Psoas muscle (tissue), 7 donors: ENCODE measurements at regions not wholly inside any gene's neighbourhood (a gene's known extent, or its start where the extent isn't known, plus 50 kb on each side); places are given as distances from the start of the nearest gene placed in this dataset.

ENCODE experiments used
- ATAC-seq, 4 donors: fragments of 200-7000 bp; cut with Tn5 transposase; one replicate each; pipeline ENCODE4 v1.9.1; 2020; ENCODE audit warnings: moderate library complexity in 3 of 4, mild to moderate bottlenecking in 2 of 4
- DNase-seq, 2 donors: peaks; one replicate each; pipeline ENCODE4 v3.0.0-alpha.2; 2020
- H3K27ac ChIP-seq: fragments of 200-600 bp; one replicate; pipeline ENCODE4 v1.8.0; 2022
- H3K27me3 ChIP-seq, 3 donors: fragments of 200-600 bp in 1 of 3; one replicate each; pipeline versions ENCODE4 v1.6.1 to v1.8.0; 2013 to 2022; ENCODE audit warnings: low read length in 2 of 3, mild to moderate bottlenecking in 2 of 3, moderate library complexity in 1 of 3; ENCODE audit not compliant: insufficient read depth in 3 of 3
- H3K36me3 ChIP-seq, 2 donors: fragments of 200-600 bp in 1 of 2; one replicate each; pipeline versions ENCODE4 v1.6.1 to v1.8.0; 2013 to 2022; ENCODE audit warnings: low read depth in 1 of 2, mild to moderate bottlenecking in 1 of 2, moderate library complexity in 1 of 2; ENCODE audit not compliant: insufficient read depth in 1 of 2
- H3K4me1 ChIP-seq: fragments of 200-600 bp; one replicate; pipeline ENCODE4 v1.8.0; 2022
- H3K4me3 ChIP-seq: fragments of 200-600 bp; one replicate; pipeline ENCODE4 v1.8.0; 2022; ENCODE audit warnings: mild to moderate bottlenecking
- H3K9me3 ChIP-seq: fragments of 200-600 bp; one replicate; pipeline ENCODE4 v1.8.0; 2022
- CTCF ChIP-seq: fragments of 200-600 bp; IDR thresholded peaks from one replicate; pipeline ENCODE4 v1.8.0; 2022; ENCODE audit warnings: antibody characterized with exemption
- WGBS, 3 donors: extraction: QIAGEN DNeasy Blood & Tissue Kit; methylation state at CpG; one replicate each; pipeline versions ENCODE4 v1.1.6 to v1.1.7; 2013; 5-methylcytosine and 5-hydroxymethylcytosine counted together
- intact Hi-C, 2 donors: fragments of 100-400 bp; cut with DNase I; formaldehyde crosslinking; loops; one replicate each; pipeline versions ENCODE4 v1.11.0 to v1.14.2; 2022
- donor health status: healthy with polysubstance abuse.
- donor health status: DM: no; HTN: no; CAD: no; lungs with moderate emphysema.
- donor health status: Bipolar disorder and iron deficiency.
- donor health status: healthy.
- donor health status: DM: yes; HTN: yes; CAD: no.
- donor health status: DM: no; HTN: no; CAD: no.
- donor health status: DM: yes; HTN: yes; CAD: no.

- ATAC-seq (no peak), DNase-seq (no peak)
- Histone ChIP-seq H3K27me3 (no peaks in the 10 kb centered on the region), H3K27ac (no peak overlapping the region), H3K4me3 (no peak overlapping the region), H3K4me1 (no peaks in the 10 kb centered on the region), H3K36me3 (no peaks in the 10 kb centered on the region), H3K9me3 (no peaks in the 10 kb centered on the region)
- 71 to 83% (median 74%) methylated on average over 4 of the region's 4 CpGs for WGBS, 3 donors
- intact Hi-C loops = no loop called here
- TF ChIP-seq CTCF = no peak
Measured at GRCh38 chr13:74641586-74641985, 507.4 kb upstream of the KLF12 start.

GRCh38 chr13:74633734-74634133 lies 499.5 kb upstream of the KLF12 start:
- Histone ChIP-seq H3K36me3 (no peaks in the 10 kb centered on the region), H3K4me3 (no peak overlapping the region), H3K9me3 (no peaks in the 10 kb centered on the region), H3K4me1 (no peaks in the 10 kb centered on the region), H3K27me3 (no peaks in the 10 kb centered on the region), H3K27ac (no peak overlapping the region)
- DNase-seq = no peak
- TF ChIP-seq CTCF = no peak
- 66 to 72% (median 71%) methylated on average over 2 of the region's 2 CpGs for WGBS, 3 donors
- intact Hi-C loops = no loop called here
- no peak for ATAC-seq

GRCh38 chr13:74629985-74630384 lies 495.8 kb upstream of the KLF12 start:
- H3K9me3 ChIP-seq = no peaks in the 10 kb centered on the region
- DNase-seq (no peak), ATAC-seq (no peak)
- no peaks in the 10 kb centered on the region for H3K4me1 ChIP-seq
- H3K27me3 ChIP-seq = no peaks in the 10 kb centered on the region
- H3K27ac ChIP-seq = no peak overlapping the region
- intact Hi-C loops = no loop called here
- WGBS, 3 donors = 21 to 37% (median 28%) methylated on average over 3 of the region's 3 CpGs
- no peaks in the 10 kb centered on the region for H3K36me3 ChIP-seq
- no peak for TF ChIP-seq CTCF
- no peak overlapping the region for H3K4me3 ChIP-seq

- no peak for TF ChIP-seq CTCF
- no peaks in the 10 kb centered on the region for H3K36me3 ChIP-seq
- H3K4me1 ChIP-seq = no peaks in the 10 kb centered on the region
- no peak for DNase-seq
- WGBS, 3 donors = 79 to 98% (median 82%) methylated on average over 1 of the region's 1 CpG
- intact Hi-C loops = no loop called here
- no peak overlapping the region for H3K27ac ChIP-seq
- no peaks in the 10 kb centered on the region for H3K27me3 ChIP-seq
- no peak for ATAC-seq
- no peaks in the 10 kb centered on the region for H3K9me3 ChIP-seq
- H3K4me3 ChIP-seq = no peak overlapping the region
Measured at GRCh38 chr13:74625541-74625940, 491.3 kb upstream of the KLF12 start.

GRCh38 chr13:74623761-74624160 lies 489.6 kb upstream of the KLF12 start:
- no peaks in the 10 kb centered on the region for H3K27me3 ChIP-seq
- H3K4me1 ChIP-seq = no peaks in the 10 kb centered on the region
- DNase-seq (no peak), ATAC-seq (no peak)
- WGBS, 3 donors = 56 to 78% (median 65%) methylated on average over 1 of the region's 1 CpG
- H3K27ac ChIP-seq = no peak overlapping the region
- TF ChIP-seq CTCF = no peak
- no peak overlapping the region for H3K4me3 ChIP-seq
- no peaks in the 10 kb centered on the region for H3K9me3 ChIP-seq
- intact Hi-C loops = no loop called here
- H3K36me3 ChIP-seq = no peaks in the 10 kb centered on the region
